Retinal pigment epithelial cell (primary cell): ENCODE measurements at regions not wholly inside any gene's neighbourhood (a gene's known extent, or its start where the extent isn't known, plus 50 kb on each side); places are given as distances from the start of the nearest gene placed in this dataset.

ENCODE experiments used
- DNase-seq: peaks from one replicate; pipeline ENCODE4 v3.0.0-alpha.2; 2010; ENCODE audit warnings: low read depth
- H3K4me3 ChIP-seq: 2 replicates; pipeline ENCODE4 v1.5.1; 2011; ENCODE audit warnings: mild to moderate bottlenecking, low read length, control low read depth, moderate library complexity
- CTCF ChIP-seq: conservative IDR thresholded peaks from 2 replicates; pipeline ENCODE4 v1.5.1; 2011; ENCODE audit warnings: low read depth, low read length, control low read depth, inconsistent platforms

DNA sequence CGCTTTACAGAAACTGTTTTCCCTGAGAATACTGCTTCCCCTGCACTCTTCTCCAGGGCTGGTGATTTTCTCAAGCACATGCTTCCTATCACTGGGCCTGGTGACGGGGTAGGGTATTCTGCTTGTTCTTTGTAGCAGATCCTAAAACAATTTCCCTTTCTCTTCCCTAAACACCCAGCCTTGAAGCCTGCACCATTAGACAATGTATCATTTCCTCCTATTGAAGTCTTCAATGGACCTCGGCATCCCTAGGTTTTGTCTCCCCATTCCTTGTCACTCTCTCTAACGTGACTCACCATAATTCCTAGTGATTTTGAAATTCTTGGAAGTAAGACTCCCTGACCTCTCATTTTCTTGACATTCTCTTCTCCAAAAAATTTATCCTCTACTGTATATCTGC, 109.5 kb upstream of the GHITM start:
- no peak overlapping the region for H3K4me3 ChIP-seq
- no peak for TF ChIP-seq CTCF
- no peak for DNase-seq

- peak; percentile 1 for DNase-seq
Observed at GRCh38 chr10:84038035-84038434, 101.3 kb upstream of the GHITM start.

DNA sequence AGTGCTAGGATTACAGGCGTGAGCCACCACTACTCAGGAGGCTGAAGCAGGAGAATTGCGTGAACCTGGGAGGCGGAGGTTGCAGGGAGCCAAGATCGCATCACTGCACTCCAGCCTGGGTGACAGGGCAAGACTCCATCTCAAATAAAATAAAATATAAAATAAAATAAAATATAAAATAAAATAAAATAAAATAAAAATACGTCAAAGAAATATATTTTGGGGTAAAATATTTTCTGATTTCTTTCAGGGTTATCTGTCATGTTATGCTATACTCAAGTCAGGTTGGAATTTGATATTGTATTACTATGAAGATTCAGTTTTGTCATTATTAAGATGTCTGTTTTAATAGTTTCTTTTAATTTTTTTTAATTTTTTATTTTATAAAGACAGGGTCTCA, 99.4 kb upstream of the GHITM start:
- no peak overlapping the region for H3K4me3 ChIP-seq
- DNase-seq = no peak
- TF ChIP-seq CTCF = no peak

More at GRCh38 chr10:84038035-84038434, 101.3 kb upstream of the GHITM start:
- TF ChIP-seq CTCF = no peak
- H3K4me3 ChIP-seq = no peak overlapping the region

- H3K4me3 ChIP-seq = no peak overlapping the region
- TF ChIP-seq CTCF = no peak
- DNase-seq = no peak
Observed at GRCh38 chr10:84047258-84048010, 91.9 kb upstream of the GHITM start.

DNA sequence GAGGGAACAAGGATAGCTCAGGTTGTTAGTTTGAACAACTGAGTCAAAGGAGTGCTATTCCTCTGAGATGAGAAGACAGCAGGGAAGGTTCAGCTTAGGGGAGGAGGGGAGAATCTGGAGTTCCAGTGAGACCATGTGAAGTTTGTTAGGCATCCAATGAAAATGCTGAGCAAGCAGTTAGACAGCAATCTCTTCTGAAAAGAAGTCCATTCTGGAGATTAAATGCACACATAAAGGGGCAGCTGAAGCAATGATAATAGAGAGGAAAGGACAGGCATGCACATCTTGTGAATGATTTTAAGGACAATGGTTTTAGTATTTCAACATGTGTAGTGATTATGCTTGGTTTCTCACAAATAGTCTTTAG, 89.7 kb upstream of the GHITM start:
- H3K4me3 ChIP-seq = no peak overlapping the region
- no peak for DNase-seq
- no peak for TF ChIP-seq CTCF

DNA sequence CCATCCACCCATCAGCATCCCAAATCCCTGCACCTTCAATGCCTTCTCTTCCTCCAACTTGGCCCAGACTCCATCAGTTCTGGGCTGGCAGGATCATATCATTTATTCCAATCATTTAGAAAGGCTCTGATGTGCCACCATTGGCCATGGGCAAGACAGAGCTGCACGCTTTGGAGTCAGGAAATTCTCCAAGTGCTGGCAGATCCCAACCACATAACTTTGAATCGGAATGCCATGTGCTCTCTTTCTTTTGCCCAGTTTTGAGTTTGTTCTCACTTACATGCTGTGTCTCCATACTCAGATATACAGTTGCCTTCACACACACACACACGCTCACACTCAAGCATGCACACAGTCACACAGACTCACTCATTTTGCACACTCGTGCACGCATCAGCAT, 85.7 kb upstream of the GHITM start:
- no peak overlapping the region for H3K4me3 ChIP-seq
- no peak for DNase-seq
- no peak for TF ChIP-seq CTCF

DNA sequence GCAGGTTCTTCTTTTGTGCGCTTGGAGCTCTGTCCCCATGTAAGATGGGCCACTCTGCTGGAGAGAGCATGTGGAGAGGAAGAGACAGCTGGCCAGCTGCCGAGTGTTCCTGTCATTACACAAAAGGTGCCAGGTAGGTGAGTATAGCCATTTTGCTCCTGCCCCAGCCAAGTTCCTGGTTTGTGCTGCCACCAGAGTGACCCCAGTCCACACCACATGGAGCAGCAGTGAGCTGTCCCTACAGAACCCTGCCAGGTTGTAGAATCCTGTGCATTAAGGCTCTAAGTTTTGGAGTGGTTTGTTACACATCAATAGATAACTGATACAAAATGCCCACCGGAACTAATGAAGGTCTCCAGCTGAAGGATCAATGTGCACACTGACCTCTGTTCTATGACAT, 84.6 kb upstream of the GHITM start:
- no peak for TF ChIP-seq CTCF
- H3K4me3 ChIP-seq = no peak overlapping the region
- DNase-seq = no peak
